ENCODE measurements at regions not wholly inside any gene's neighbourhood (a gene's known extent, or its start where the extent isn't known, plus 50 kb on each side); places are given as distances from the start of the nearest gene placed in this dataset.
"Not testable (repeated sequence)": the region's sequence is repeated elsewhere in the genome, so short reads cannot be mapped to it uniquely, and the experiment has no call there.

DNA sequence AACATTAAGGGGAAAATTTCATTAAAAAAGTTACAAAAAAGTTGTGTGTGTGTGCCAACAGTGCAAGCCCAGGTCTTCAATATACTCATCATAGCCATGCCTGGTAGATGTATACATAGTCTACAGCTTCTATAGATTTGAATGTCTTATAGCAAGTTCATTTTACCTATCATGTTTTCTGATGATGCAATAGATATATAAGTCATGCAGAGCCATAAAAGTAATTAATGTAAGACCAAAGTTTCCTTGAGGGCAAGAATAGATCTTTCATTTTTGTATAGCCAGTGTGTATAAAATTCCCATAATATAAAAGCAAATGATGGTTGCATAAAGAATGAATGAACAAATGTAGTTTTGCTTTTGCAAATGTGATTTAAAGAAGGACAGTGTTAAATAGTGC is 1138.4 kb downstream of the TBL1XR1 start:
- H3K27ac ChIP-seq = no peak overlapping the region
- DNase-seq (ENCODE audit: low read depth, low spot score) = no peak

DNA sequence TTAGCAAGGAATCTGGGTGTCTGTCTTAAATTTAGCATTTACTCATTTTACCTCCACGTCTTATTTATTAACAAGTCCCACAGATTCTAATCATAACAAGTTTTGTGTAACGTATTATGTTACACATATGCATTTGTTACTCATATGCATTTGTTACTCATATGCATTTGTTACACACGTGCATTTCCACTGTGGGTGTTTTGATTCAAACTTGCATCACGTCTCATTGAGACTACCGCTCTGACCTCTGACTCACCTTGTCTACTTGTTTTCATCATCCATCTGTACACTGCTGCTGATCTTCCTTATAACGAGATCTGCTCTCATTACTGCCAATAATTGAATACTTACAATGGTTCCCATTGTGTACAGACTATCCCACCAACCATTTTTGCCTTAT is 1141.4 kb downstream of the TBL1XR1 start:
- no peak overlapping the region for H3K27ac ChIP-seq
- DNase-seq (ENCODE audit: low read depth, low spot score) = no peak

DNA sequence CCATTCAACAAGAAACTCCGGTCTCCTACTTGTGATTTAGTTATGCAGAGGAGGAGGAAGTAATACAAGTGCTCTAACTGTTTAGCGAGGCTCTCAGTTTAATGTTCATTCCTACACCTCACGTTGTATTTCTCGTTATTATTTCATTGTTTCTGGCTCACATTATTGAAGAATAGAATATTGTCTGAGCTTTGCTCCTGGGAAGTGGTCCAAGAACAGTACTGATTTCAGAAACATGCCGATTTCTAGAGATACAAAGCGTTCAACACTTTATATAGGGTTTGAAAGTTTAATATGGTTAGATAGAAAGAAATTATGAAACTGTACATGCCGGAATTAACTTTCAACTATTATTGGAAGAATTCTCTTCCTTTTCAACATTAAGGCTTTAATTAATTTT is 1145.5 kb downstream of the TBL1XR1 start:
- no peak overlapping the region for H3K27ac ChIP-seq
- DNase-seq (ENCODE audit: low read depth, low spot score) = no peak

DNA sequence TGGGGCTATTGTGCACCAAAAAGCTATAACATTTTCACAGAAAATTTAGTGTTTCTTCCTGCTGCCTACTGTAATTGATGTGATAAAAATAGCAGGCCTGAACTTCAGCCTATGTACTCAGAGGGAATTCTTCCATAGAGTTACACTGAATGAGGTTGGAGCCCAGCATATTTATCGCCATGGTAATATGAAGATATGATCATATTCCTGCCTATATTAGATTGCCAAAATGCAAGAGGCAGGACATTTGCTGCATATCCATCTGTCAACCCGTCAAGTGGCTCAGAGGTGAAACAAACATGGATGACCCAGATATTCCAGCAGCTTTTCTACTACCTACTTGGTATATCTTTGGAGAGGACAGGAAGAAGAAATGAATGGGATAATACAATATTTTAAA is 1150.6 kb downstream of the TBL1XR1 start:
- DNase-seq (ENCODE audit: low read depth, low spot score) = no peak
- H3K27ac ChIP-seq = no peak overlapping the region

DNA sequence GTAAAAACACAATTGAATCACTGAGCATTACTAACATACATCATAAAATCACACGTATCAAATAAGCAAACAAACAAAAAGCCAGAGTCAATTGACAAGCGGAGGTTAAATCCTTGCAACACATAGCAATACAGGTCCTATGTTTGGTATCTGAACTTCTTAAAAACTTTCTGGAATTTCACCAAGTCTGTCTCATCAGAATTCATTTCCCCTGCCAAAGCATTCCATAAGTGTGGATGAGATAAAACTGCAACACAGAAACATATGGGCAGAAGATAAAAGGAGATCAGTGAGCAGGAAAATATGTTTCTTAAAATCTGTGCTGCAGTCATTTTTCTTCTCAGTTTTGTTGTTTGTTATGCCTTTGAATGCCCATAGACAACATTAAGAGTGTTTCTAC is 1155.5 kb downstream of the TBL1XR1 start:
- H3K27ac ChIP-seq = no peak overlapping the region
- no peak for DNase-seq (ENCODE audit: low read depth, low spot score)

DNA sequence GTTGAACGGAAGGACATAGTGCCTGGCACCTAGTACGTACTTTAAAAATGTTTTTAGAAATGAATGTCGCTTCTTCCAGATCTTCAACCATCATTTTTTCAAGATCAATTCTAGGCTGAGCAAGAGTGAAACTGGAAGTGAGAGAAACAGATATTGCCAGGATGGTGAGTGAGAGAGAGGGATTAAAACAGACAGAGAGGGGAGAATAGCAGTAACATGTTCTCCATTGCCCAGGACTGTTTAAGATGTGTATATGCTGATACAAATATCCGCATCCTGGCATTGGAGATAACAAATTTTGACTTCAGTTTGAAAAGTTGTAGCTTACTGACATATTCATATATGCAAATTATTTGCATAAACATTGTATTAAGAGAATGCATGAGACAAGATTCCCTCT is 1156.1 kb downstream of the TBL1XR1 start:
- H3K27ac ChIP-seq = no peak overlapping the region
- no peak for DNase-seq (ENCODE audit: low read depth, low spot score)

DNA sequence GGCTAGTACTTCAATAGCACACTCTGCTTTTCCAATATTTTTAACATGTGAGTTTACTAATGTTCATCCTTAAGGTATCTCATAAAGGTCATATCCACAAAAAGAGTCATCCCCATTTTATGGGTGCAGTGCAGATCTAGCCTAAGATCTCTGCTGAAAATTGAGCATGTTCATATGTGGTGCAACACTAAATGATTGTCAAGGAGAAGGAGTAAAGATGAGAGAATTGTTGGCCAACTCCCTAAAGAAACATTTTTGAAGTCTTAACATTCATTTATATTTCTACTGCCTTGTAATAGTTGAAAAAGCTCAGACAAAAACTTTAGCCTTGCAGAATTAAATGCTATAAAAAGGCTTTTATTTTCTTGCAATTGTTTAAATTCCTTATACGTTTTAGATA is 1159.6 kb downstream of the TBL1XR1 start:
- H3K27ac ChIP-seq = no peak overlapping the region

DNA sequence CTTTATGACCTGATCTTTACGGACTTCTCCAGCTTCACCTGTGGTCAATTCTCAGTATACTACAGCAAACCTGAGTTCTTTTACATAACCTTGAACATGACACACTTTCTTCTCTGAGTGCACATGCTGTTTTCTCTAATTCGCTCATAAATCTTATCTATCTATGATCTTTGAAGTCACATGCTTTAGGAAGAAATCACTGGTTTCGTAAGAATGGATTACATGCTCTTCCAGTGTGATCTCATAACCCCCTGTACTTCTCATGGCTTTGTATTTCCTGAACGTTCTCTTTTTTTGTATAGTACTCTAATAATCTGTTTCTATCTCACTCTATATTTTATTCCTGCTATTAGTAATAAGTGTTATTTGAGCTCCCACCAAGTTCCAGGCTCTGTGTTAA is 1165.2 kb downstream of the TBL1XR1 start:
- DNase-seq (ENCODE audit: low read depth, low spot score) = no peak
- no peak overlapping the region for H3K27ac ChIP-seq

More for the DNA sequence above, 1159.6 kb downstream of the TBL1XR1 start:
- no peak for DNase-seq (ENCODE audit: low read depth, low spot score)

DNA sequence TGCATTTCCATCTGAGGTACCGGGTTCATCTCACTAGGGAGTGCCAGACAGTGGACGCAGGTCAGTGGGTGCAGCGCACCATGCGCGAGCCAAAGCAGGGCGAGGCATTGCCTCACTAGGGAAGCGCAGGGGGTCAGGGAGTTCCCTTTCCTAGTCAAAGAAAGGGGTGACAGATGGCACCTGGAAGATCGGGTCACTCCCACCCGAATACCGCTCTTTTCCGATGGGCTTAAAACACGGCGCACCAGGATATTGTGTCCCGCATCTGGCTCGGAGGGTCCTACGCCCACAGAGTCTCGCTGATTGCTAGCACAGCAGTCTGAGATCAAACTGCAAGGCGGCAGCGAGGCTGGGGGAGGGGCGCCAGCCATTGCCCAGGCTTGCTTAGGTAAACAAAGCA is 1157.1 kb downstream of the NAALADL2 start:
- not testable (repeated sequence) for DNase-seq (ENCODE audit: low read depth, low spot score); H3K27ac ChIP-seq

DNA sequence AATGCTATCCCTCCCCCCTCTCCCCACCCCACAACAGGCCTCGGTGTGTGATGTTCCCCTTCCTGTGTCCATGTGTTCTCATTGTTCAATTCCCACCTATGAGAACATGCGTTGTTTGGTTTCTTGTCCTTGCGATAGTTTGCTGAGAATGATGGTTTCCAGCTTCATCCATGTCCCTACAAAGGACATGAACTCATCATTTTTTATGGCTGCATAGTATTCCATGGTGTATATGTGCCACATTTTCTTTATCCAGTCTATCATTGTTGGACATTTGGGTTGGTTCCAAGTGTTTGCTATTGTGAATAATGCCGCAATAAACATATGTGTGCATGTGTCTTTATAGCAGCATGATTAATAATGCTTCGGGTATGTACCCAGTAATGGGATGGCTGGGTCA is 1156.1 kb downstream of the NAALADL2 start:
- DNase-seq (ENCODE audit: low read depth, low spot score); H3K27ac ChIP-seq: not testable (repeated sequence)

DNA sequence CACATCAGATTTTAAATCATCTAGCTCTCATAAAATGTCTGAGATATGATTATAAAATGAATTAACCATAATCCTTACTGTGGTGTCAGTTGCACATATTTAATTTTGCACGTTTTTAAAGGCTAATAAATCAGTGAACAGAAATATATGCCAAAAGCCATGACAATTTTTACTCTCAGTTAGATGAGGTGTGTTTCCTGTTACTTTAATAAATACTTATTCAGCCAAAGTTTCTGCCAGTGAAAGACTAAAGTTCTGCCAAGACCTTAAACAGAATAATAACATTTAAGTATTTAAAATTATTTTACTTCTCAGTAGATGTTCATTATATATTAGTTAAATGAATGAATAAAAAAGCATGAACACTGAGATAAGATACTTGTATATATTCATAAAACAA is 1150.1 kb downstream of the NAALADL2 start:
- no peak for DNase-seq (ENCODE audit: low read depth, low spot score)

DNA sequence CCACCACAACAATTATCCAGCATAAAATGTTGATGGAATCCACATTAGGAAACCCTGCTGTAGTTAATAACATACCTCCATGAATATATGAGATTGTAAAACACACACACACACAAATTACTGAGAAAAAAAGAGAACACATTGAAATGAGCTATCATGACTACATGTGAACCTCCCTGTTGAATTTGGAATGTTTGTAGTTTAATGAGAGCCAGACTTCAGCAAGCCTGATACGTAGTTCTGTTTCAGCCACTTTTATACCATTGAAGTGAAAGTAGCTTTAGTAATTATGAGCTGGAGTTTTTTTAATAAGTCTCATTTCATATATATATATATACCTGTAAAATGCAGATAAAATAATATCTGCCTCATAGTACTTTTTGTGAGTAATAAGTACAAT is 1146.4 kb downstream of the NAALADL2 start:
- no peak overlapping the region for H3K27ac ChIP-seq
- no peak for DNase-seq (ENCODE audit: low read depth, low spot score)

More for the DNA sequence above, 1150.1 kb downstream of the NAALADL2 start:
- no peak overlapping the region for H3K27ac ChIP-seq

DNA sequence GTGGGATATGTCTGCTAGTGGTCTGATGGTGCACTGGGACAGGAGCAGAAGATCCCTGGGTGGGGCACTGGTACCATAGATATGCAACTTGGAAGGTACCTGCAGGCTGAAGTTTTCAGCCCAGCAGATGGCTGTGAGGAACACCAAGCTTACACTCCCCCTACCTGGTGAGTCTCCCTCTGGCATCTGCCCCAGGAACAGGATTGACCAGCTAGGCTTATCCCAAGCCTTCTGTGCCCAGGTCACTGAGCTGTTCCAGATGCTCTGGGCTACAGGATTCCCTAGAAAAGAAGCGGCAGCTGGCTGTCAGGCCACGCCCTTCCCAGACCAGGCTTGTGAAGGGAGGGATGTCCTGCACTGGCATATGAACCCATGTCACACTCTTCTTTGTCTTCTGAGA is 1130.0 kb downstream of the NAALADL2 start:
- DNase-seq (ENCODE audit: low read depth, low spot score) = no peak

DNA sequence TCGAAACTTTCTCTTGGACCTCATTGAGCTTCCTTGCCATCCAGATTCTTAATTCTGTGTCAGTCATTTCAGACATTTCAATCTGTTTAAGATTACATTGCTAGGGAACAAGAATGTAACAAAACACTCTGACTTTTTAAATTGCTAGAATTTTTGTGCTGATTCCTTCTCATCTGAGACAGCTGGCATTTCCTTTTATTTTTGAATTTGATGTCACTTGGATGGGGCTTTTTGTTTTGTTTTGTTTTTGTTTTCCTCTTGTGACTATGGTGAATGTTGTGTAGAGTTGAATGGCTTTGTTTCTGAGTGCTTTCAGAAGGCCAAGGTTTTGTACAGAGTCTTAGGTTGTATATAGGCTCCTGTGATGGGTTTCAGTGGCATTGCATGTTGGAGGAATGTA is 1129.3 kb downstream of the NAALADL2 start:
- H3K27ac ChIP-seq = no peak overlapping the region
- no peak for DNase-seq (ENCODE audit: low read depth, low spot score)

More for the DNA sequence above, 1130.0 kb downstream of the NAALADL2 start:
- no peak overlapping the region for H3K27ac ChIP-seq

DNA sequence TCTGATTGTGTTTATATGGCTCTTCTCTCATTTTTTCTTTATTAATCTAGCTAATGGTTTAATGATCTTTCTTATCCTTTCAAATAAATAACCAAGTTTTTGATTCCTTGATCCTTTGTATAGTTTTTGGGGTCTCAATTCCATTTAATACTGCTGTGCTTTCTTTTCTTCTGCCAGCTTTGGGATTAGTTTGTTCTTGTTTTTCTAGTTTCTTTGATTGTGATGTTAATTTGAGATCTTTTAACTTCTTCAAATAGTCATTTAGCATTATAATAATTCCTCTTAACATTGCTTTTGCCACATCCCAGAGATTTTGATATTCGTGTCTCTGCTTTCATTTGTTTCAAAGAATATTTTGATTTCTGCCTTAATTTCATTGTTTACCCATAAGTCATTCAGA is 1126.6 kb downstream of the NAALADL2 start:
- no peak overlapping the region for H3K27ac ChIP-seq
- no peak for DNase-seq (ENCODE audit: low read depth, low spot score)

DNA sequence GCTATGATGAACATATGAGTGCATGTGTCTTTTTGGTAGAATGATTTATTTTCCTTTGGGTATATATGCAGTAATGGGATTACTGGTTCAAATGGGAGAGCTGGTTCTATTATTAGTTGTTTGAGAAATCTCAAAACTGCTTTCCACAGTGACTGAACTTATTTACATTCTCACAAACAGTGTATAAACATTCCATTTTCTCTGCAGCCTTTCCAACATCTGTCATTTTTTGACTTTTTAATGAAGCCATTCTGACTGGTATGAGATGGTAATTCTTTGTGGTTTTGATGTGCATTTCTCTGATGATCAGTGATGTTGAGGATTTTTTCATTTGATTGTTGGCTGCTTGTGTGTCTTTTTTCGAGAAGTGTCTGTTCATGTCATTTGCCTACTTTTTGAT is 1124.2 kb downstream of the NAALADL2 start:
- H3K27ac ChIP-seq = no peak overlapping the region

DNA sequence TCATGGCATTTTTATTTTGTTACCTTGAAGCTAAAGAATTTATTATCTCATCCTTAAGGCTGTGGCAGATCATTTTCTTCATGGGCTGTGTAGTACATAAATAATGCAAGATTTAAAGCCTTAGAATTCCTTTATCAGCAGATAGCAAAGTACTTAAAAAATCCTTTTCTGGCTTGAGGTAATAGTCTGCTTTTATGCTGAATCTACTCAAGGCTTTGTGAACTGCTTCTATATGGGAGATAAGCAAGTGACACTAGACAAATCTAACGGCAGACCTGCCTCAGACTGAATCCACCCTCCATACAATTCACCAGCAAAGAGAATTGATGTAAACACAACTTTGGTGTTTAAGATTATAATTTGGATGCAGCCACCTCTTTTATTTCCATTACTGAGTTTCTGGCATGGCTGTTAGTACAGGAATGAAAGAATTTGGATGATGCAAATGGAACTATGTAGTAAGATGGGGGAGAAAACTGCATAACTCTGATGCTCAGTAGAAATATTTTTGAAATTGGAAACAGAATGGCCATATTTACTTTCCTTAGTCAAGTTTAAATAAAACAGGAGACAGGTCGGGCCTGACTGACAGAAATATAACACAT is 1121.5 kb downstream of the NAALADL2 start:
- no peak for DNase-seq (ENCODE audit: low read depth, low spot score)
- H3K27ac ChIP-seq = no peak overlapping the region

More for the DNA sequence above, 1124.2 kb downstream of the NAALADL2 start:
- no peak for DNase-seq (ENCODE audit: low read depth, low spot score)

DNA sequence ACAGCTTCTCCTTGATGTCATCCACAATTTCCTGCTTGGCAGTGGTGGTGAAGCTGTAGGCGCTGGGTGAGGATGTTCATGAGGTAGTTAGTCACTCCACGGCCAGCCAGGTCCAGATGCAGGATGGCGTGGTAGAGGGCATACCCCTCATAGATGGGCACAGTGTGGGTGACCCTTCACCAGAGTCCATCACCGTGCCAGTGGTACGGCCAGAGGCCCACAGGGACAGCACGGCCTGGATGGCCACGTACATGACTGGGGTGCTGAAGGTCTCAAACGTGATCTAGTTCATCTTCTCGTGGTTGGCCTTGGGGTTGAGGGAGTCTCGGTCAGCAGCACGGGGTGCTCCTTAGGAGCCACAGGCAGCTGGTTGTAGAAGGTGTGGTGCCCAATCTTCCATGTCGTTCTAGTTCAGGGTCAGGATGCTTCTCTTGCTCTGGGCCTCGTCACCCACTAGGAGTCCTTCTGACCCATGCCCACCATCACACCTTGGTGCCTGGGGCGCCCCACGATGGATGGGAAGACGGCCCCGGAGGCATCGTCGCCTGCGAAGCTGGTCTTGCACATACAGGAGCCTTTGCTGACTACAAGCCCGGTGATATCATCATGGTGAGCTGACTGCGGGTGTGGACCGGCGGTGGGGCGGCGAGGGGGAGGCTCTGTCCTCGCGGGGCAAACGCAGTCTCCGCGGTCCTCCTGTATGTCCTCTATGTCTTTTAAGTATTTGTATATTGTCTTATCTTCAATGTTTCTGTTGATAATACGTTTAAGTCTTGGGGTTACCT is 1119.0 kb downstream of the NAALADL2 start:
- H3K27ac ChIP-seq = no peak overlapping the region
- no peak for DNase-seq (ENCODE audit: low read depth, low spot score)

DNA sequence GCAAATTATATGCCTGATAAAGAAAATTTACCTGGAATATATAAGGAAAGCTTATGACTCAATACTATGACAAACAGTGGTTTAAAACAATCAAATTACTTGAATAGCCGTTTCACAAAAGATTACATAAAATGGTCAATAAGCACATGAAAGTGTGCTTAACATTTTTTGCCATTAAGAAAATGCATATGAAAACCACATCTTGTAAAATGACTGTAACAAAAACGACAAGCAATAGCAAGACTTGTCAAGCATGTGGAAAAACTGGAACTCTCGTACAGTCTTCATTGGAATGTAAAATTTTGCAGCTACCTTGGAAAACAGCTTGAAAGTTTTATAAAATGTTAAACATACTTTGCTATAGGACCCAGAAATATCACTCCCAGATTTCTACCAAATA is 1110.3 kb downstream of the NAALADL2 start:
- no peak overlapping the region for H3K27ac ChIP-seq
- no peak for DNase-seq (ENCODE audit: low read depth, low spot score)

DNA sequence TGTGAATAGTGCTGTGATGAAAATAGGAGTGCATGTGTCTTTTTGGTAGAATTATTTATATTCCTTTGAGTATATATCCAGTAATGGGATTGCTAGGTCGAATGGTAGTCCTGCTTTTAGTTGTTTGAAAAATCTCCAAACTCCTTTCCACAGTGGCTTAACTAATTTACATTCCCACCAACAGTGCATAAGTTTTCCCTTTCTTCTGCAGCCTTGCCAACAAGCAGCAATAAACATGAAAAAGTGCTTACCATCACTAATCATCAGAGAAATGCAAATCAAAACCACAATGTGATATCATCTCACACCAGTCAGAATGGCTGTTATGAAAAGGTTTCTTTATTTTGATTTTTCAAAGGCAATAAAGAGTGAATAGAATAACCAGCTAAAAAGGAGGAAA is 1105.9 kb downstream of the NAALADL2 start:
- no peak for DNase-seq (ENCODE audit: low read depth, low spot score)
- H3K27ac ChIP-seq = no peak overlapping the region

DNA sequence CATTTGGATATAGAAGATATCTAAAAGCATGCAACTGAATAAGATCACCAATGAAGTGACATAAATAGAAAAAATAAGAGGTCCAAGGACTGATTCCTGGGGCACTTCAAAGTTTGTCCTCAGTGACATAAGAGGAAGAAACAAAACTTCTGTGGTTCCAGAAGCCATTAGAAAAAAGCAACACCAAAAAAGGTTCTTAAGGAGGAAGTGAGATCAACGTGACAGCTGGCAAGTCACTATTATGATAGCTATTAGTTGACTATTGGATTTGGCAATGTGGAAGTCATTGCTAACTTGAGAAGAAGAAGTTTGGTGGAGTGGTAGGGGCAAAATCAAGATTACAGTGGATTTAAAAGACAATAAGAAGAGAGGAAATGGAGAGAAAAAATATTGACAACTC is 1098.3 kb downstream of the NAALADL2 start:
- H3K27ac ChIP-seq = no peak overlapping the region
- DNase-seq (ENCODE audit: low read depth, low spot score) = no peak

DNA sequence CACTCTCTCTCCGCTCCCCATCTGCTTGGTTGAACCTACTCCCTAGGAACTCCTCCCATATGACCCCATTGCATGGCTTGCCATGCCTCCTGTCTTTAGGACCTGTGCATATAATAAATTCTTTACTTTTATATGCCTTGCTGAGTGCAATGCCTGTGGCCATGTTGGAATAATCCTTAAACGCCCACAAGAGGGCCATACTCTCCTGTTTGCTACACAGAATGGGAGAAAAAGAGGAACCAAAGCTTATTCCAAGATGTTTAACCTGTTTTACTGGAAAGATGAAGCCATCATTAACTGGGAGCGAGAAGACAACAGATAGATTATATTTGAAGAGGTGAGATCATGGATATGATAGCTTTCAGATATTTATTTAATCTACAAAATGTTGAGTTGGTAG is 1097.8 kb downstream of the NAALADL2 start:
- H3K27ac ChIP-seq = no peak overlapping the region
- DNase-seq (ENCODE audit: low read depth, low spot score) = no peak
